ENCODE measurements at regions not wholly inside any gene's neighbourhood (a gene's known extent, or its start where the extent isn't known, plus 50 kb on each side); places are given as distances from the start of the nearest gene placed in this dataset.
"Not testable (repeated sequence)": the region's sequence is repeated elsewhere in the genome, so short reads cannot be mapped to it uniquely, and the experiment has no call there.

DNA sequence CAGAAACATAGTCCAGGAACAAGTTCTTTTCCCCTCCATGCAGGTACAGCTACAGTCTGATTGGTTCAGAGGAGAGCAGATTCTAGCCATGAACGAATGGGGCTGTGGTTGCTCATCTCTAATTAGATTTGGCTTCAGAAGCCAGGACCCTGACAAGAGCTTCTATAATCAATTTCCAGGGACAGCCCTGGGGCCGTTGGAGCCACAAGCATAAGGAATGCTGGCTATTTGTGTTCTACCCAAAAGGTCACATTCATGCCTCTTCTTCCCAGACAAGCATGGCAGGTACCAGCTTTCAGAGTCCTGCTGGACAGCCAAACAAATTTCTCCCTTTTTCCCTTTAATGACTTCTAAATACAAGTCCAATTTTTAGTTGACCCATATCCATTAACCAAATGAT is 215.5 kb upstream of the LRTM1 start:
- DNase-seq: no peak
- H3K4me1 ChIP-seq (replicated peaks in 1 of 2): no peaks in the 10 kb centered on the region
- no peak for TF ChIP-seq POLR2A (IDR thresholded peaks at IDR 0.05)
- TF ChIP-seq, protein P1, sequence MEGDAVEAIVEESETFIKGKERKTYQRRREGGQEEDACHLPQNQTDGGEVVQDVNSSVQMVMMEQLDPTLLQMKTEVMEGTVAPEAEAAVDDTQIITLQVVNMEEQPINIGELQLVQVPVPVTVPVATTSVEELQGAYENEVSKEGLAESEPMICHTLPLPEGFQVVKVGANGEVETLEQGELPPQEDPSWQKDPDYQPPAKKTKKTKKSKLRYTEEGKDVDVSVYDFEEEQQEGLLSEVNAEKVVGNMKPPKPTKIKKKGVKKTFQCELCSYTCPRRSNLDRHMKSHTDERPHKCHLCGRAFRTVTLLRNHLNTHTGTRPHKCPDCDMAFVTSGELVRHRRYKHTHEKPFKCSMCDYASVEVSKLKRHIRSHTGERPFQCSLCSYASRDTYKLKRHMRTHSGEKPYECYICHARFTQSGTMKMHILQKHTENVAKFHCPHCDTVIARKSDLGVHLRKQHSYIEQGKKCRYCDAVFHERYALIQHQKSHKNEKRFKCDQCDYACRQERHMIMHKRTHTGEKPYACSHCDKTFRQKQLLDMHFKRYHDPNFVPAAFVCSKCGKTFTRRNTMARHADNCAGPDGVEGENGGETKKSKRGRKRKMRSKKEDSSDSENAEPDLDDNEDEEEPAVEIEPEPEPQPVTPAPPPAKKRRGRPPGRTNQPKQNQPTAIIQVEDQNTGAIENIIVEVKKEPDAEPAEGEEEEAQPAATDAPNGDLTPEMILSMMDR (IDR thresholded peaks at IDR 0.05): no peak
- no peaks in the 10 kb centered on the region for H3K36me3 ChIP-seq (replicated peaks in 1 of 2)
- H3K27me3 ChIP-seq: no peaks in the 10 kb centered on the region
- H3K9me3 ChIP-seq (replicated peaks in 1 of 3): no peaks in the 10 kb centered on the region
- H3K4me3 ChIP-seq: no peak overlapping the region
- intact Hi-C loops (cut with DNase I): no loop called here
- no peak overlapping the region for H3K27ac ChIP-seq
- 19 to 47% (median 37%) methylated on average over 2 of the region's 2 CpGs for WGBS, 4 donors

DNA sequence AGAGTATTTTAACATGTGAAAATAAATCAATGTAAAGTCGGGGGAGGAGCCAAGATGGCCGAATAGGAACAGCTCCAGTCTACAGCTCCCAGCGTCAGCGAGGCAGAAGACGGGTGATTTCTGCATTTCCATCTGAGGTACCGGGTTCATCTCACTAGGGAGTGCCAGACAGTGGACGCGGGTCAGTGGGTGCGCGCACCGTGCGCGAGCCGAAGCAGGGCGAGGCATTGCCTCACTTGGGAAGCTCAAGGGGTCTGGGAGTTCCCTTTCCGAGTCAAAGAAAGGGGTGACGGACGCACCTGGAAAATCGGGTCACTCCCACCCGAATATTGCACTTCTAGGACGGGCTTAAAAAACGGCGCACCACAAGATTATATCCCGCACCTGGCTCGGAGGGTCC is 208.4 kb upstream of the LRTM1 start:
- H3K4me1 ChIP-seq (replicated peaks in 1 of 2); H3K27ac ChIP-seq; H3K27me3 ChIP-seq; H3K36me3 ChIP-seq (replicated peaks in 1 of 2); DNase-seq; H3K4me3 ChIP-seq; H3K9me3 ChIP-seq (replicated peaks in 1 of 3); intact Hi-C loops (cut with DNase I): not testable (repeated sequence)
- WGBS, 4 donors: 91 to 96% (median 93%) methylated on average over 4 to 25 of the region's 25 CpGs

DNA sequence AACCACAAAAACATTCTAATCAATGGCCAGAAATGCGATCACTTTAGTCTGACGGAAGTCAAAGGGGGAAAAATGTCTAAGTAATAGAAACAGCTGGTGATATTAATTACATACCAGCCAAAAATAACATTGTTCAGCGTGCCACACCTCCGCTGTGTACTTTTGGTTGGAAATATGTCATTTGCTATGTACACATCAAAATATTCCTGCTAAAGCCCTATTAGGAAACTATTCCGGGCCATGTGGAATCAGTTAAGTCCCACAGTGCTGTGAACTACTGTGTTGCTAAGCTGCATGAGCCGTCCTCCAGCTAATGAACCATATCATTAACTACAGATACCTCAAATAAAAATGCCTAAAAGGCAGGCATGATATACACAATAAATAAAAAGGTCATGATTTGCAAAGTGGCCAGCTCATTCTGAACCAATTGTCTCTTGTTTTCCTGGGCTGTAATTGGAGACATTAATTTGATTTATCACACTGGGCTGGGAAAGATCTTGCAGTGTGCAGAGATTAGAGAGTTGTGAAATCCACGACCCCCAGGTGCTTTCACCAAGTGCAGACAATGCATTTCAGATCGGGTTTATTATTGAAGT is 200.5 kb upstream of the LRTM1 start:
- TF ChIP-seq, protein P1 (IDR thresholded peaks at IDR 0.05): no peak
- TF ChIP-seq POLR2A (IDR thresholded peaks at IDR 0.05): no peak
- Histone ChIP-seq H3K36me3 (replicated peaks in 1 of 2) (no peaks in the 10 kb centered on the region), H3K4me3 (no peak overlapping the region), H3K4me1 (replicated peaks in 1 of 2) (no peaks in the 10 kb centered on the region), H3K9me3 (replicated peaks in 1 of 3) (no peaks in the 10 kb centered on the region), H3K27ac (no peak overlapping the region), H3K27me3 (no peaks in the 10 kb centered on the region)
- 33 to 40% (median 38%) methylated on average over 8 of the region's 8 CpGs for WGBS, 4 donors
- intact Hi-C loops (cut with DNase I): no loop called here
- DNase-seq: no peak

DNA sequence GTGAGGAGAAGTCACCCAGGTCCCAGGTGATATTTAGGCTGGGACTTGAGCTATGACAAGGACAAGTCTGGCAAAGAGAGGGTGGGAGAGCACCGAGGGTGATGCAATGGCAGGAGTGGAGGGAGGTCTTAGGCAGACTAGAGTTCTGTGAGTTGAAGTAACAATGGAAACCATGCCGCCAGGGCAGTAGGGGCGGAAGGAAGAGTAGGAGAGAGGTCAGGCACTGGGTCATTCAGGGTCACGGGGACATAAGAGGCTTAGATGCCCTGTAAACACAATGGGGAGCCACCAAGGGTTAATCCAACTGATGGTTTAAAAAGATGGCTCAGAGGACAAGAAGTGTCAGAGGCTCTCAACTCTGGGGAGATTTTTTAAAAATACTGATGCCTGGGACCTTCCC is 199.7 kb upstream of the LRTM1 start:
- no peaks in the 10 kb centered on the region for H3K4me1 ChIP-seq (replicated peaks in 1 of 2)
- no peak overlapping the region for H3K27ac ChIP-seq
- H3K27me3 ChIP-seq: no peaks in the 10 kb centered on the region
- intact Hi-C loops (cut with DNase I): no loop called here
- WGBS, 4 donors: 36 to 57% (median 48%) methylated on average over 4 of the region's 4 CpGs
- H3K9me3 ChIP-seq (replicated peaks in 1 of 3): no peaks in the 10 kb centered on the region
- TF ChIP-seq, protein P1 (IDR thresholded peaks at IDR 0.05): no peak
- no peak for TF ChIP-seq POLR2A (IDR thresholded peaks at IDR 0.05)
- H3K36me3 ChIP-seq (replicated peaks in 1 of 2): no peaks in the 10 kb centered on the region
- no peak overlapping the region for H3K4me3 ChIP-seq
- DNase-seq: no peak

DNA sequence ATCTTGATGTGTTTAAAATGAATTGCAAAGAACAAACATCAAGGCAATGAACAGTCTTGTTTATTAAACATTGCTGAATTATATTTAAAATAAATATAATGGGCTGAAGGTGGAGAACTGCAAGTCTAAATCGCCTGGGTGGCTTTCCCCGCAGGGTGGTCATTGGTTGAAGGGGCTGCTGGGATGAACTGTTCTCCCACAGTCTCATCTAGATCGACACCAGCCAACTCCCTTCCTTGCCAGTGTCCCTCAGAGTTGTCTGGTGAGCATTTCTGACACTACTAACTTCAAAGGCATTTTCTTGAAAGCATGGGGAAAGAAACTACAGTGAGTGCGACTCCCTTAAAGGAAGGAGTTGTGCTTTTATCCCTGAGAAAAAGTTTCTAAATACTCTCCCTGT is 196.5 kb upstream of the LRTM1 start:
- Histone ChIP-seq H3K27ac (no peak overlapping the region), H3K4me1 (replicated peaks in 1 of 2) (no peaks in the 10 kb centered on the region), H3K9me3 (replicated peaks in 1 of 3) (no peaks in the 10 kb centered on the region), H3K4me3 (no peak overlapping the region), H3K27me3 (no peaks in the 10 kb centered on the region), H3K36me3 (replicated peaks in 1 of 2) (no peaks in the 10 kb centered on the region)
- no peak for TF ChIP-seq POLR2A (IDR thresholded peaks at IDR 0.05)
- TF ChIP-seq, protein P1 (IDR thresholded peaks at IDR 0.05): no peak
- DNase-seq: no peak
- intact Hi-C loops (cut with DNase I): no loop called here
- 76 to 86% (median 82%) methylated on average over 4 of the region's 4 CpGs for WGBS, 4 donors
